Activated T-cell treated with anti-CD3 and anti-CD28 coated beads, Interleukin-2, amount 50 U/mL, for 48 hours (primary cell): ENCODE measurements at regions not wholly inside any gene's neighbourhood (a gene's known extent, or its start where the extent isn't known, plus 50 kb on each side); places are given as distances from the start of the nearest gene placed in this dataset.

ENCODE experiments used
- DNase-seq, 2 experiments: peaks; one replicate each; pipeline ENCODE4 v3.0.0-alpha.2; 2020

DNA sequence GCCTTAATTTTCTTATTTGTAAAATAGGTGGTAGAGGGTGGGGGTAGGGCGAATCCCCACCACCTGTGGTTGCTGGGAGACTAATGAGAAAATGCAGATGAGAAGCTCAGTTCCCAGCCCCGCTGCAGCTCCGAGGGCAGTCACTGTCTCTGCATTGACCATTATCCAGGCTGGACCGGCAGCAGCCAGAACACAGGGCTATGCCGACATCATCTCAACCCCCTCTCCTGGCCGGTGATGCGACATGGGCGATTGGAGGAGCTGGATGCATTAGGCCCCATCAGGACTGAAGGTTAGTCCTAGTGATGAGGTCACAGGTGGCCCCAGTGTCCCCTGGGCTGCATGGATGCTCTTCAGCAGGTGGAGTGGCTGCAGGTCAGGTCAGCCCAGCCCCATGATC is 412.4 kb downstream of the CTTN start:
- DNase-seq: no peak

DNA sequence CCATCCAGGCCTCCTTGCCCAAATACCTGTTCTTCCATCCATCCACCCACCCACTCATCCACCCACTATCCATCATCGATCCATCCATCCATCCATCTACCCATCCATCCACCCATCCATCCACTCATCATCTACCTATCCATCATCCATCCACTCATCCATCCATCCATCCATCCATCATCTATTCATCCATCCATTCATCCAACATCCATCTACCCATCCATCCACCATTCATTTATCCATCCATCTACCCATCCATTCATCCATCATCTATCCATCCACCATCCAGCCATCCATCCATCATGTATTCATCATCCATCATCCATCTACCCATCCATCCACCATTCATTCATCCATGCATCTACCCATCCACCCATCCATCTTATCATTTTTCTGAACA is 413.2 kb downstream of the CTTN start:
- no peak for DNase-seq

DNA sequence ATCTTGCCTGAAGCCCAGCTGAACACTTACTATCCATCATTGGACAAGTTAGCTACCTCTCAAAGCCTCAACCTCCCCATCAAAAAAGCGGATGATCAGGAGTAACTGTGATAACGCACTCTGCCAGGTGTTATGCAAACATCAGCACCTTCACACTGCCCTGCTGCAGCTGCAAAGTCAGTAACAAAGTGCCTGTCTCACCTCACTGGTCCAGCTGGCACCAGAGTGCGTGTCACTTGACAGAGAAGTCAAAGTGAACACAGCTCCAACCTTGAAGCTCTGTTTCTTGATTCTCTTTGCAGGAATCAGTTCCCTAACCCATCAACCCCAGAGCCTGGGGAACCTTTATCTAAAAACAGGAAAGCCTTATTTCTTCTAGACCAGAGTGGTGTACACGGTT is 413.6 kb downstream of the CTTN start:
- no peak for DNase-seq

DNA sequence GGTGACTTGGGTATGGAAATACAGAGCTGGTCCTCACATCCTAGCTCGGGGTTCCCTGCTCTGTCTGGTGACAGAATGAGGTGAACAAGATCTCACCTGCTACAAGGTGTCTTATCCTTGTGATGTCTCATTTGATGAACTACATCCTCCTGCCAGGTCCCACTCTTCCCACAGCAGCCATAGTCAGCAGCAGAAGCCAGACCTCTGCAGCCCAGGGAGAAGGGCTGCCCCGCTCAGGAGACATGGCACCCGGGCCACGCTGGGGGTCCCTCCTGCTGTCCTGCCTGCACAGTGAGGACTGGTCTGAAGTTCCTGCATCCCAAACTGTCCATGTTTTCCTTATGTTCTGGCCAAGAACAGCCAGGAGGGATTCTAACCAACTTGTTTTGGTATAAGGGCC is 414.1 kb downstream of the CTTN start:
- no peak for DNase-seq

DNA sequence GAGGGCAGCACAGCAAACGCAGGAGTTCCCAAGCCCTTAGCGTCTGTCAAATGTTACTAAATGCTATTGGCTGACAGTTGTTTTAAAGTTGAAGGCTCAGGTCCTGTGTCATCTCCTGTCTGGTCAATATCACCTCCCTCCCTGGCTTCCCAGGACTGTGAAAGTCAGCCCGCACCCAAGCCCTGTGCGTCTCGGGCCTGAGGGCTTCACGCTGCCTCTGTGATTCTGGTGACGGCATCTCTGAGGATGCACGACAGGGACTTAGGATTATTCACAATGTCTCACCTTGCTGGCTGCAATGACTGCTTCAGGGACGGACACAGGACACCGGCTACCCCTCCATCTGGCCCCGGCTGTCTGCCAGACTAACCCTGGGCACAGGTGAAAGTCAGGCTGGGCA is 415.3 kb downstream of the CTTN start:
- DNase-seq: no peak

DNA sequence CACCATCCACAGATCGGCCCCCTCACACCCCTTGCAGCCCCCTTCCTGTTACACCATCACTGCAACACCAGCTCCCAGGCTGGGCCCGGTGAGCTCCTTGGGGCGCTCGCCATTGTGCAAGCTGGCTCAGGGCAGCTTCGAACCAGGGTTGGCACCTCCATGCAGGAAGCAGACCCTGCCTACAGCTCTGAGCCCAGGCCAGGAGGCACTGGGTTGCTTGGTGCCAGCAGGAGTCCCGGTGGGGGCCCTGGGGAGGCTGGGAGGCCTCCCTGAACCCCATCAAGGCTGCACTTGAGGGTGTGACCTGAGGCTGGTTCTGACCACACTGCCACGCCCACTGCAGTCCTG is 417.1 kb downstream of the CTTN start:
- DNase-seq: no peak

DNA sequence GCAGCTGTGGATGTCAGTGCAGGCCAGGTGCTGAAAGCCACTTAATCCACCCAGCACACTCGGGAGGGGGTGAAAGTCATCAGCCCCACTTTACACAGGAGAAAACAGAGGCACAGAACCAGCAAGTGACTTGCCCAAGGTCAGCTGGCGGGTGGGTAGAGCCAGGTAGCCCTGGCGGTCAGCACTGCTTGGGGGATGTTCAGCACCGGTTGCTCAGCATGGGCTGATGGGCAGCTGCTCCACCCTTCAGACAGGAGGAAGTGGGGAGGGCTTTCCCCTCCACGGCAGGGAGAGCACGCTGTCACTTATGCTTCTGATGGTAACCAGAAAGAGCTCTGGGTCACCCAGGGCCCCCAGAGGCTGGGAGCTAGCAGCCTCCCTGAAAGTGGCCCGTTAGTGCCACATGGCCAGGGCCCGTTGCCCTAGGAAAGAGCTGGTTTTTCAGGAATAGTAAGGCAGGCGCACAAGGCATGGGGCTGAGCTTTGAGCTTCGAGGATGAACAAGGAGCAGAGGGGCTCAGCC is 417.9 kb downstream of the CTTN start:
- DNase-seq: no peak

DNA sequence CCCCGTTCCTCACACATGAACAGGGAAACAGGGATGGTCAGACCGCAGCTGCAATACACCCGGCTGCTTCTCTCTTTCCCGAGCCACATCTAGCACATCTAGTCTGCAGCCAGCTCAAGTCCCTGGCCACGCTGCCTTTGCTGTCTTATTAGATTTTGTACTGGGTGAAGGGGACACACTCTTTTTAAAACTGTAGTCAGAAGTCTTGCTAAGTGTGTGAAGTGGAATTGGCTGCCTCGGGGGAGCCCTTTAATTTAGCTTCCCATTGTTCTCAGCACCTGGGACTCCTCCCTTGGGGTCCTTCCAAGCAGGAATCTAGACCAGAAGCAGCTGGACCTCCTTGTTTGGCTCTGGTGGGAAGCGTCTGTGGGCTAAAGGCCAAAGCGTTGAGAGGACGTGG is 420.0 kb downstream of the CTTN start:
- no peak for DNase-seq

DNA sequence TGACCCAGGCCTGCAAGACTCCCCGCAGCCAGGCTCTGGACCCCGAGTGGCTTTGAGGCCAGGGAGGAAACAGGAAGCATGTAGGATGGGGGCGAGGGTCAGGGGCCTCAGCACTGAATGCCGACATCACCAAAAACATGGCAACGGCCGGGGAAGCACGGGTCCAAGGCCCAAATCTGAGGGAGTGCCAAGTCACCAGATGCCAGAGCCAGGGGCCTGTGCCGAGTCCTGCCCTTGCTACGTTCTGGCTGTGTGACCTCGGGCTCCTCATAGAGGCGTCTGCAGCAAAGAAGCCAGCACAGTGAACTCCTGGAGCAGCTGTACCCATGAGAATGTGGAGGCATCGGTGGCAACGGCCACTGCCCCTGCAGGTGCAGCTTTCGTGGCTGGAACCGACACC is 420.7 kb downstream of the CTTN start:
- no peak for DNase-seq

DNA sequence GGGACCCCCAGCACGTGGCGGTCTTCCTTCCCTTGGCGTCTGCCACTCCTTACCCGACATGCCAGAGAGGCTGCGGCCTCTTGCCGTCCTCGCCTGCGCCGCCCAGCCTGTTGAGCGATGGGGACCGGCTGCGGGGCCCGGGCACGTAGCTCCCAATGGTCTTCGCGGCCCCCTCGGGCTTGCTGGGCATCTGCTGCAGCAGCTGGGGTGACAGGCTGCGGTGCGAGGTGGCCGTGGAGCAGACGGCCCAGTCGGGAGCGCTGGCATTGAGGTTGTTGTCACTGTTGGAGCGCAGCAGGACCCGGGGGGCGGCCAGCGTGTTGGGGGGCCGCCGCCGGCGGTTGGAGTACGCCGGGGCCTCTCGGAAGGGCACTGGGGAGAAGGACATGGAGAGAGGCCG is 422.0 kb downstream of the CTTN start:
- no peak for DNase-seq

DNA sequence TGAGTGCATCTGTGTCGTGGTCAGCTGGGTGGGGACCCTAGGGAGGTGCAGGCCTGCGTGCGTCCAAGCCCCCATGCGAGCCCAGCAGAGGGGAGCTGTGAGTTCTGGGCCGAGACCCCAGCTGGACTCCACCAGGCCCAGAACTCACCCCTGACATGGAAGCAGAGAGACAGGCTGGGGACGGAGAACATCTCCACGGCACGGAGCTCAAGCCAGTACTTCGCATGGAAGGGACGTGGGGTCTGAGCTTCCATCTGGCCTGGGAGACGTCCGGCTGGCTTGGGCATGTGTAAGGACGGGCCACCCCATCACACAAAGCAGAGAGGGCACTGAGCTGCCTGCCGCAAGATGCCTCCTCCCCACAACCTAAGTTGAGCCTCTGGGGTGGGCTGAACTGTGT is 422.4 kb downstream of the CTTN start:
- DNase-seq: no peak

DNA sequence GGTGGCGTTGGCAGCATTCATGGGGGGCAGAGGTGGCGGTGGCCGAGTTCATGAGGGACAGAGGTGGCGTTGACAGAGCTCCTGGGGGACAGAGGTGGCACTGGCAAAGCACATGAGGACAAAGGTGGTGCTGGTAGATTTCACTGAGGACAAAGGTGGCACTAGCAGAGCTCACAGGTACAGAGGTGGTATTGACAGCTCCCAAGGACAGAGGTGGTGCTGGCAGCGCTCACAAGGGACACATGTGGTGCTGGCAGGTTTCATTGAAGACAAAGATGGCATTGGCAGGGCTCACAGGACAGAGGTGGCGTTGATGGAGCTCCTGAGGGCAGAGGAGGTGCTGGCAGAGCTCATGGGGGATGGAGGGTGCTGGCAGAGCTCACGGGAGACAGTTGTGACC is 425.4 kb downstream of the CTTN start:
- no peak for DNase-seq

DNA sequence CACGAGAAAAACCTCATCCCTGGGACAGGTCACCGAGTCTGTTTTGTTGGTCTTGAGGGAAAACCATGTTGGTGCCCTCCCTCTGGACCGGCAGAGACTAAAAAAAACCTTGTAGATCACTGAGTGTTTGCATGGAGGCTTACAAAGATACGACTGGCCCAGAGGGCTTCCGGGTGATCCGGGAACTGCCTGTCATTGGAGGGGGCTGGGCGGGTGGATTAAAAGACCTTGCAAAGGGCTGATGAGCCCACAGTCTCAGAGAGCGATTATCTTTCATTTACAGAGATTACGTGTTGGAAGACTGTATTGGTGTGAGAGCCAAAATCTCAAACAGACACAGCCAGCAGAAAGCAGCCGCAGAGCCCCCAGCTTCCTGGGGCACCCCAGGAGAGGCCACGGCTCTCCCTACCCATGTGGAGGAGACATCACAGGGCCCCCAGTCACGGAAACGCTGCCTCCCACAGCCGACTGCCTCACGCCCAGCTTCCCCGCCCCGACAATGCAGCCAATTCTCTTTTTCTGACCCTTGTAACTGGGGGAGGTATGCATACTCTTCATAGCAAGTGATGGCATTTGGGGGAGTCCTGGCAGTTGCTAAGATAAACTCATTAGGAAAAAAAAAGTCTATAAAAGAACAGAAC is 426.4 kb downstream of the CTTN start:
- DNase-seq: no peak

DNA sequence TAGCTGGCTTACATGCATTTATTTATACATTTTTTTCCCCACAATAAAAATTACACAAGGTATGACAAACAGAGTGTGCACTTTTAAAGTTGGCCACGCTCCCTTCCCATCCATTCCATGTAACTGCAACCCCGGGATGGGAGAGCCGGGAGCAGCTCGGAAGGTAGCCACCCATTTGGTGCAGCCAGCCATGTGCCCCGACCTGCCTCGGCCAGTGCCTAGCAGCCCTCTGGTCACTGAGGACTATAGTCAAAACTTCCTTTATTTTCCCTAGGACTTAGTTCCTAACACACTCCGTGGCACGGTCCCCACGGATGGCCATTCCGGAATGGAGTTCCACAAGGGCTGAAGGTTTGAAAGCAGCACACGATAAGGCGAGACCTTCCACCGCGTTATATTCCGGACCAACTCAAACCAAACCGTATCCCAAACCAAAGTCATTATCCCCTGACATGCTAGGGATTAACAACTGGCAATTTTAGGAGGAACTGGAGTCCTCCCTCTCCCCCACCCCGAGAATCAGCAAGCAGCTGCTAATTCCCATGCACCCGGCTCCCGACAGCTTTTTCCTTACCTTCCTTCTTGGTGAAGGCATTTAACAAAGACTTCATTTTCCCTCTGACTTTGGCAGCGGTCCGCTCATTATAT is 426.4 kb downstream of the SHANK2 start:
- no peak for DNase-seq

DNA sequence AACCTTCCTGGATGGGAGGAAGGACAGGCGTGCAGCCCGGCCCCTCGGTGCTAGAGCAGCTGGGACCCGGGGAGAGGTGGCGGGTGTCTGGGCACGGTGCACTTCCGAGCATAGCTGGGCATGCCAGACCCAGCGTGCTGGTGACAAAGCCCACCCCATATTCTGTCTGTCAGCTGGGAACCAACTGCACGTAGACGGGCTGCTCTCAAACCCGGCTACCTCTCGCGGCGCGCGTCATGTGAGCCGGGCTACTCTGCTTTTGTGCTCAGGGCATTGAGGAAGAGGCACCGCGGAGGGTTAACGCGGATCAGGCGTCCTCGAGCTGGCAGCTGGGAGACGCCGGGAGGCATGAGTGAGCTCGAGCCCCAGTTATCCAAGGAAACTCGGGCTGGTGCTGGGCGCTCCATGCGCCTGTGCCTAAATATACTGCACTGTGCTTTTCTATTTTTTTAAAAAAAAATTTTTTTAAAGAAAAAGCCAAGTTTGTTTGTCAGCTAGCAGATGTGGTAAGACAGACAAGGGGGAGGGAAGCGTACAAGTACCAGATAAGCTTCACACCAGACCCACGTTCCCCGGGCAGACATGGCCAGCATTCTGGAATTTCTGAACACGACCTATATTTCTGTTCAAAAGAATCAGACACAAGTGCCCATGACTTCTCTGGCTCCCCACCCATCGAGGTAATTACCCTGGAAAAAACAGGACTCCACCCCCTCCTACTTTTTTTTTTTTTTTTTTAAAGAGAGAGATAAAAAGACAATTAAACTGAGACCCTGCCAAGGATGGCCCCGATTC is 425.6 kb downstream of the SHANK2 start:
- no peak for DNase-seq

DNA sequence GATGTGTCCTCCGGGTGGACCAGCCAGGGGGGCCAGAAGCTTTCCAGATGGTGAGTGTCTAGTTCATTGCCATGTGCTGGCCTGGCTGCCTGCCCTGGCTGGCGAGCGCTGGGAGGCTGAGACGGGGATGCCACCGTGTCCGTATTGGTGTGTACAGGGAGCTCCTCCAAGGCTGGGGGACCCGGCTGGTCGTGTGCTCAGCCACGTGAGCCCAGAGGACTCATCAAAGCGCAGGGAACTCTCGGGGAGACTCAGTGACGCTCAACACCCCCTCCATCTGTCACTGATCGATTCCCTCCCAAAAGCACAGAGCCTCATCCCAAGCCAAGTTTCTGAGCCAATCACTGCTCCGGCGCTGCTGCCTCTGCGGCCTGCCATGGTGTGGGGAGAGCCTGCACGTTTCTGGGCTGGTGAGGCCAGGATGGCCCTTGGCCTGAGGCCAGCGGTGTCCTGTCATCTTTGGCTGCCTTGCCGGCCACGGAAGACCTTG is 423.7 kb downstream of the SHANK2 start:
- no peak for DNase-seq

DNA sequence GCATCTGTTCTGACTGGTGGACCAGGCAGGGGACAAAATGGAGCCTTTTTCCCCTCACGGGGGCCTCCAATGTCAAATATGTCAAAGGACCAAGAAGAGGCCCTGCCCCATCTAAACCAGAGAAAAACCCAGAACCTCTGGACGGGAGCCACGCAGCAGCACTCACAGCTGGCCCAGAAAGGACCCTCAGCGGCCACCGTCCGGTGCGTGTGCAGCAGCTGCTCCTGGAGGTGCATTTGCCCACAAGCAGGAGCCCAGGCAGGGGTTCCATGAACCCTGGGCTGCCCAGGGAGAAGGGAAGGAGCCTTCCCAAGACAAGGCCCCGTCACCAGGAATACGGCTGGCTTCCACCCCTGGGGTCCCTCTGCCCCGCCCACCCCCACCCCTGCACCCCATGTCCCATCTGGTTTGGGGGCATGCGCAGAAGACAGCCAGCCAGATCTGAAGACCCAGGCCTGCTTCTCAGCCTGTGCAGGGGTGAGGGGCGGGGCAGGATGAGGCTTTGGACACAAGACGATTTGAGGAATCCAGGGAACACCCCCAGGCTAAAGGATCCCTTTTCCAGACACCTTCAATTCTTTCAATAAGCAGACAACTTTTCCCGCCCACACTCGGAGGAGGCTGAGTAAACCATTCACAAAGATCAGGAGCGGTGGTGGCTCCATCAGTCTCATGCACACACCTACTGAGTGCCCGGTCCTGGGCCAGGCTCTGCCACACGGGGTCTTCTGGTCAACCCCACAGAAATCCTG is 423.1 kb downstream of the SHANK2 start:
- no peak for DNase-seq

DNA sequence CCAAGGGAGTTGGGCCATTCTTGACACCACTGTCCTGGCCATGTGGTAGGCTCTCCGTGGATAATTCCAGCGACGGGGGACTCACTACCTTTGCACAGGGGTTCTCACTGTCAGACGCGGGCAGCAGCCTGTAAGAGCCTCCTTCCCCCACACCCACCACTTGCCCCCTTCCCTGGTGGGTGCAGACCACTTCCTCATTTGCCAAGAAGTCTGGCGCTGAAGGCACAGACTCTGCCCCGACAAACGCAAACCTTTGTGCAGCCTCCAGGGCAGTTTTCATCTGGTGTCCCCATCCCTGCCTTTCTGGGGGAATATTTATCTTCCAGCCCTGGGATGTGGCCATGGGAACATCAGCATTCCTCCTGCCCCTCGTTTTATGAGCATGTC is 422.5 kb downstream of the SHANK2 start:
- DNase-seq: no peak

DNA sequence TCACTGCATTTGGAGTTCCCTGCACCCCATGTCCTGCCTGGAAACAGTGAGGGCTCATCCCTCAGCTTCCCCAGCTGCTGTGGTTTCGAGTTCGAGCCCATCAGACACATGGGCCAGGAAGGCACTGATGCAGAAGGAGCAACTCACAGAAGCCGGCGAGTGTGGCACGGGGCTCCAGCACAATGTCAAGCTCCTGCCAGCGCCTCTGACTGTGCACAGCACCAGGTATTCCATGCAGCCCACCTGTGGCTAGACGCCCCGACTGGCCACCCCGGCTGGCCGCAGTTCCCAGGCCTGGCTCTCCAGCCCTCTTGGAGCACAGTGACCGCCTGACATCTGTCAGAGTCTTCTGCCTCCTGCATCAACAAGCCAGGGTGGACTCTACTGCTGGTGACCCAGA is 419.4 kb downstream of the SHANK2 start:
- no peak for DNase-seq

DNA sequence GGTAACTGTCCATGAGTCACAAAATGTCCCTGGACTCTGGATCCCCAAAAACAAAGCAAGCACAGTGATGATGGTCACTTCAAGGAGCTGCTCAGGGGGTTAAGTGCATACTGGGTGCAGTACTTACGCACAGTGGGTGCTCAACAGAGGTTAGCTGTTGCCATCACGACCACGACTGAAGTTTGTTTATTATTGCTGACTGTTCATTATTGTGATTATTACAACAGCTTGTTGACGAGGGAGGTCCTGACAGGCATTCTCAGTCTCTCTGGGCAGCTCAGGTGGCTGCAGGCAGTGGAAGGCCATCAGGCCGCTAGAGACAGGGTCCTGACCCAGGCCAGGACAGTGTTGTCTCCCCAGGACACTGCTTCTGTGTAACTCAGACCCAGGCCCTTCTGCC is 418.8 kb downstream of the SHANK2 start:
- no peak for DNase-seq

DNA sequence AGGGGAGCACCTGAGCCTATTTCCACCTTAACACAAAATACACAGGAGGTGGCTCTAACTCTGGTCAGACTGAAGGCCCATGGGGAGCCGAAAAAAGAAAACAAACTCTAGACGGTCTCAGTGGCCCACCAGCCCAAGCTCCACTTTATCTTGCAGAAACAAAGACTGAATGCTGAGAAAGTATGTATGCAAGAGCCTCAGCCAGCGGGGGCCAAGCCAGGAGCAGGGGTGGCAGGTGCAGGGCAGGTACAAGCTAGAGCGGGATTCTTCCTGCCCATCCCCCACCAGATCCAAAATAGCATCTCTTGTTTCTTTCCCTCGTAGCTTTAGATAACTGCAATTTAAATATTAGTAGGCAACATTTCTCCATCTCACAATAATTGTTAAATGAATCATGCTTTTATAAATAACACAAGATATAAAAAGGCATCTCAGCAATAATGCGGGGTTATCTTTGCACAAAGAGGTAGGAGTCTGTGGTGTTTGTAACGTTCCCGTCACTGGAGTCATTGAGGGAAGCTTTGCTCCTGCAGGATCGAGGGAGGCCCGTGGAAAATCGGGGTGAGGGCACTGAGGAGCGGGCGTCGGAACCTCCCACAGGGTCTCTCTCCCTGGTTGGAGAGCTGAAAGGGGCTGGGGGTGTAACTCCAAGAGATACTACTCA is 418.0 kb downstream of the SHANK2 start:
- DNase-seq: no peak

DNA sequence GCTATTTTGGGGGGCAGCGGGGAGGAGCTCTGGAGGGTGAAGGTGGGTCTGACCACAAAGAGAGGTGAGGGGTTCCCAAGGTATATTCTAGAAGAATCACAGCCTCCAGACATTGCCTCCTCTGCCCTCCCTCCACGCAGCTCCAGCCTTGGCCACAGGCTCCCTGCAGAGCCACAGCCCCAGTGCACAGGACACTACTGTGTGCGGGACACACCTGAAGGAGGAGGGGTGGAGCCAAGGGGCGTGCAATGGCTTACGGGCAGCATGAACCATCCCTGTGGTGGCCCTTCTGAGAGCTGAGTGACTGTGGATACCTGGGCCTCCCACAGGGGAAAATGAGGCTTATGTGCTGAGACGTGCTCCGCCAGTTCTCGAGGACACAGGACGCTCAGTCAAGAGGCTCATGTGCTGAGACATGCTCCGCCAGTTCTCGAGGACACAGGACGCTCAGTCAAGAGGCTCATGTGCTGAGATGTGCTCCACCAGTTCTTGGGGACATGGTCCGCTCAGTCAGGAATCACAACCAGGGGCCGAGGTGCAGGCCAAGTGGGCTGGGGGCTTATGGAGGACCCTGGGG is 417.3 kb downstream of the SHANK2 start:
- DNase-seq: no peak
